ENCODE measurements at regions not wholly inside any gene's neighbourhood (a gene's known extent, or its start where the extent isn't known, plus 50 kb on each side); places are given as distances from the start of the nearest gene placed in this dataset.

DNA sequence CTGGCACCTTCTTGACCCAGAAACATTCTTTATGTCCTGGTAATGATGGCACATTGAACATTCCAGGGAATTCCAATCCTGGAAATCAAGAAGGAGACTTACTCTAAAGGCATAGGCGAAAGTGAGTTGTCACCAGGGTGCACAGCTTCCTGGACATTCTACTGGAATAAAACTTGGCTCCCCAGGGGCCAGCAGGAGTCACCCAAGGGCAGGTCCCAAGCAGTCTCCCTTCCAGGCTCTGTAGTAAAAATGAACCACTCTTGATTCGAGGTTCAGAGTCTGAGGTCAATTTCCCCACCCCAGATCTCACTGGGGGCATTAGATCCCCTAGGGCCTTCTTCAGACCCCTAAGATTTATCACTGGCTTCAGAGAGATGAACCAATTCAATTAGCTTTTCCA lies 338.7 kb upstream of the GATB start:
- CTCF ChIA-PET: no interaction called here
- POLR2A ChIA-PET: no interaction called here
- TF ChIP-seq FOXK2 (IDR thresholded peaks at IDR 0.05) (no peak), NFRKB (IDR thresholded peaks at IDR 0.05) (no peak), FOXA1 (IDR thresholded peaks at IDR 0.05) (no peak), SP1 (IDR thresholded peaks at IDR 0.05) (no peak), ELF4 (IDR thresholded peaks at IDR 0.05) (no peak), BHLHE40 (IDR thresholded peaks at IDR 0.05; ENCODE audit: borderline replicate concordance) (no peak), SUZ12 (IDR thresholded peaks at IDR 0.05) (no peak), LEF1 (IDR thresholded peaks at IDR 0.05; ENCODE audit: borderline replicate concordance) (no peak), ZNF384 (IDR thresholded peaks at IDR 0.05) (no peak), L3MBTL2 (conservative IDR thresholded peaks at IDR 0.05) (no peak)
- no peak for DNase-seq (ENCODE audit: extremely low spot score)

DNA sequence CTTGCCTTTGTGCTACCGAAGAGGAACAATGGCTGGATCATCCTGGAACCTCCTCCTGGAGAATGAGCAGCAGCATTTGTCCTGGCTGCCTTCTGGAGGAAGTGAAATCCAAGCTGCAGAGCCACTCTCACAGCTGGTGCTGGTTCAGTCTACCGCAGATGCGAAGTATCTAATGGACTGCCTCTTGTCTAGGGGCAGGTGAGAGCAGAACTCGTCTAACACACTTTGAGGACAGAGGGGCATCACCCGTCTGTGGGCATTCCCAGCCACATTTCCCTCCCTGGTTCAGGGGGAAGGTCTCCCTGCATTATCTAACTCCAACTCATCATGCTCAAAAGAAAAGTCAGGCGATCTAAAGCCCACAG lies 338.2 kb upstream of the GATB start:
- DNase-seq (ENCODE audit: extremely low spot score): no peak
- CTCF ChIA-PET: no interaction called here
- POLR2A ChIA-PET: no interaction called here
- TF ChIP-seq SUZ12 (IDR thresholded peaks at IDR 0.05) (no peak), FOXA1 (IDR thresholded peaks at IDR 0.05) (no peak), CTBP1 (IDR thresholded peaks at IDR 0.05; ENCODE audit: borderline replicate concordance) (no peak), FOXK2 (IDR thresholded peaks at IDR 0.05) (no peak), SP1 (IDR thresholded peaks at IDR 0.05) (no peak), HDGF (IDR thresholded peaks at IDR 0.05; ENCODE audit: borderline replicate concordance) (no peak), L3MBTL2 (conservative IDR thresholded peaks at IDR 0.05) (no peak), NFRKB (IDR thresholded peaks at IDR 0.05) (no peak)
- TF ChIP-seq, protein P1, sequence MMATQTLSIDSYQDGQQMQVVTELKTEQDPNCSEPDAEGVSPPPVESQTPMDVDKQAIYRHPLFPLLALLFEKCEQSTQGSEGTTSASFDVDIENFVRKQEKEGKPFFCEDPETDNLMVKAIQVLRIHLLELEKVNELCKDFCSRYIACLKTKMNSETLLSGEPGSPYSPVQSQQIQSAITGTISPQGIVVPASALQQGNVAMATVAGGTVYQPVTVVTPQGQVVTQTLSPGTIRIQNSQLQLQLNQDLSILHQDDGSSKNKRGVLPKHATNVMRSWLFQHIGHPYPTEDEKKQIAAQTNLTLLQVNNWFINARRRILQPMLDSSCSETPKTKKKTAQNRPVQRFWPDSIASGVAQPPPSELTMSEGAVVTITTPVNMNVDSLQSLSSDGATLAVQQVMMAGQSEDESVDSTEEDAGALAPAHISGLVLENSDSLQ (IDR thresholded peaks at IDR 0.05): no peak

DNA sequence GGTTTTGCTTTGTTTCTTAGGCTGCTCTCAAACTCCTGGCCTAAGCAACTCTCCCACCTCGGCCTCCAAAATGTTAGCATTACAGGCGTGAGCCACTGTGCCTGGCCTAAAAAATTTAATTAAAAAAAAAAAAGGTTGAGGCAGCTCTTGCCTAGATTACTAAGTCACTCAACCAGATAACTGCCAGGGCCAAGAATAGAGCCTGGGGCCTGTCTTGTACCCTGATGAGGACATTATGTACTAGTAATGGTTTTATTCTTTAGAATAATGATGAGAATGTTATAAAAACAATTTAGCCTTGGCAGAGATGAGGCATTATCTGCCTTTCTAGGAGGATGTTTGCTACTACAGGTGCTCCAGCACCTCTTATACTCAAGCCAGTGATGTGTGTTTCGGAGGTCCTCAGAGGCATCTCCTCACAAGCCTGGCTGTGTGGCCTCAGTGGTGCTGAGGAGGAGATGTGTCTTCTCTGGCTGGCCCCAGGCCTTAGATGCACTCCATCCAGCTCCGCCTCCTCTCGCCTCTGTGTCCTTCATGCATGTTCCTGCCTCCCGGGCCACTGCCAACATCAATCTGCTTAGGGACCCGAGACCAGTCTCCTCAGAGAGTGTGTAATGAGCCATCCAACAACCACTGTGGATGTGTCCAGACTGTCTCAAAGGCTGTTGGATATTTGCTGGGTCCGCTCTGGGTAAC lies 337.7 kb upstream of the GATB start:
- ChIA-PET CTCF (no interaction called here), POLR2A (no interaction called here)
- TF ChIP-seq NFRKB (IDR thresholded peaks at IDR 0.05) (no peak), HDGF (IDR thresholded peaks at IDR 0.05; ENCODE audit: borderline replicate concordance) (no peak), CTBP1 (IDR thresholded peaks at IDR 0.05; ENCODE audit: borderline replicate concordance) (no peak), ARNT (IDR thresholded peaks at IDR 0.05) (no peak)
- TF ChIP-seq, protein P1 (IDR thresholded peaks at IDR 0.05): no peak
- DNase-seq (ENCODE audit: extremely low spot score): no peak

DNA sequence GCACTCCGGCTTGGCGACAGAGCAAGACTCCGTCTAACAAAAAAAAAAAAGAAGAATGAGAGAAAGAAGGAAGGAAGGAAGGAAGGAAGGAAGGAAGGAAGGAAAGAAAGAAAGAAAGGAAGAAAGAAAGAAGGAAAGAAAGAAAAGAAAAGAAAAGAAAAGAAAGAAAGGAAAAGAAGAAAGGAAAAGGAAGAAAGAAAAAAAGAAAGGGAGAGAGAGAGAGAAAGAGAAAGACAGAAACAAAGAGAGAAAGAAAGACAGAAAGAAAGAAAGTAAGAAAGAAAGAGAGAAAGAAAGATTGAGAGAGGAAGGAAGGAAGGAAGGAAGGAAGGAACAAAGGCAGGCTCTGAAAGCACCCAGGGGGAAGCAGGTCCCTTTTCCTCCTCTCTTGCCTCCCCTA lies 336.6 kb upstream of the GATB start:
- no peak for DNase-seq (ENCODE audit: extremely low spot score)
- ChIA-PET POLR2A (no interaction called here), CTCF (no interaction called here)
- no peak for TF ChIP-seq ARNT (IDR thresholded peaks at IDR 0.05)
- no peak for TF ChIP-seq L3MBTL2 (conservative IDR thresholded peaks at IDR 0.05)

DNA sequence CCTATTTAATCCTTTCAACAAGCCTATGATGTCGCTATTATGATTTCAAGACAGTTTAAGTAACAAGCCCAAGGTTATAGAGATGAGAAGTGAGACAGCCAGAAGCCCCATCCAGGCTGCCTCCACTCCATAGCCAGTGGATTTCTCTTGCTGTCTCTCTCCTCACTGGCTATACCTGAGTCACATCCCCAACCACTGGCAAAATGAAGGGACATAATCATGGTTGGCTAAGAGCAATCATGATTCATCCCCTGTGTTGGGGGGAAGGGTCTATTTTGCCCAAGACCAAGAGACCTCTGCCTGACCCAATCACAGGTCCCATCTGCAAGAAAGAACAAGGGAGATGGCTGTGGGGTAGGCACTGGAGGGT lies 334.9 kb upstream of the GATB start:
- TF ChIP-seq ELF4 (IDR thresholded peaks at IDR 0.05) (no peak), TARDBP (IDR thresholded peaks at IDR 0.05) (no peak), CTBP1 (IDR thresholded peaks at IDR 0.05; ENCODE audit: borderline replicate concordance) (no peak), SUZ12 (IDR thresholded peaks at IDR 0.05) (no peak), LEF1 (IDR thresholded peaks at IDR 0.05; ENCODE audit: borderline replicate concordance) (no peak), ARNT (IDR thresholded peaks at IDR 0.05) (no peak)
- TF ChIP-seq, protein P1 (IDR thresholded peaks at IDR 0.05): no peak
- POLR2A ChIA-PET: no interaction called here
- CTCF ChIA-PET: no interaction called here
- no peak for DNase-seq (ENCODE audit: extremely low spot score)

DNA sequence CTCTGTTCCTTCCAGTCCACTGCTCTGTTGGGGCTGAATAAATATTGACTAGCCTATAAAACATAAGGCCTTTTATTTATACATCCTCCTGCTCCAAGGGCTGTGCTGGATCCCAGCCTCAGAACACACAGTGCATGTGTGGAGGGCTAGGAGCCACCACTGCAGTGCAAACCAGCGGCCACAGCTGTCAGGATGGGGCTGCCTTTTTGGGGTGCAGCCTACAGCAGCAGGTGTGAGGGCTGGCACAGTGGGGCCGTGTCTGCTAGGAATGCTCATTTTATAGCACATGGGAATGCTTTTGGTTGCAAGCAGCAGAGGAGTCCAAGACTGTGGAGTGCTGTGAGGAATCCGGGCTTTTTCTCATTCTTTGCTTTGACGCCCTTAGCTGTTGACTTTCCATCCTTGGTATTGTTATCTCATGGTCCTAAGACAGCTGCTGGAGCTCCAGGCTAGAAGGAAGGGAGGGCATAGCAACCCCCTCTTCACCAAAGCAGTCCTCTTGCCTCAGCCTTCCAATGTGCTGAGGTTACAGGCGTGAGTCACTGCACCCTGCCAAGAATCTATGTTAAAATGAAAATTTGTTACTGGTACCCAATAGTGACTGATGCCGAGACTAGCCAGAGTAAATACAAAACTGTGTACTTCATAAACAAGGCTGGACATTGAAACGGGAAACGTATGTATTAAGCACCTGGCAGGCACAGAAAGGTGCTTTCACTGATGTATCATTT lies 334.3 kb upstream of the GATB start:
- TF ChIP-seq BHLHE40 (IDR thresholded peaks at IDR 0.05; ENCODE audit: borderline replicate concordance) (no peak), SP1 (IDR thresholded peaks at IDR 0.05) (no peak), FOXK2 (IDR thresholded peaks at IDR 0.05) (no peak), ARNT (IDR thresholded peaks at IDR 0.05) (no peak)
- POLR2A ChIA-PET: no interaction called here
- CTCF ChIA-PET: no interaction called here
- no peak for DNase-seq (ENCODE audit: extremely low spot score)

DNA sequence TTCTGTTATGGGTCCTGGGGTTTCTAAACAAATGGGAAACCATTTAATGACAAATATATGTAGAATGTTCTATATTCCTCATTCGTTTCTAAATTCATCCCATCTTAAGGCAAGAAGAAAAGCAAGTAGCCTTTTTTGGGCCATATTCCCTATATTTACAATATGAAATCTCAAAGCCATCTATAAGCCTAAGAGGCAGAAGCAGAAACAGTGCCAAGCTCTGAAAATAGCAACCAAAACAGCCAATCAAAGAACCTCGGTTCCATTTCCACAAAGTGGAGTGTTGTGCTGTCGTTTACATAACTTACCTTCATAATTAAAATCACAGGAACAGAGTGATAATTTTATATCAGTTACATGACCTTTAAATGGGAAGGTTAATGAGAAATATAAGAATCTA lies 330.6 kb upstream of the GATB start:
- TF ChIP-seq NFRKB (IDR thresholded peaks at IDR 0.05) (no peak), CTBP1 (IDR thresholded peaks at IDR 0.05; ENCODE audit: borderline replicate concordance) (no peak), SUZ12 (IDR thresholded peaks at IDR 0.05) (no peak), L3MBTL2 (conservative IDR thresholded peaks at IDR 0.05) (no peak), ELF4 (IDR thresholded peaks at IDR 0.05) (no peak), HDGF (IDR thresholded peaks at IDR 0.05; ENCODE audit: borderline replicate concordance) (no peak), FOXK2 (IDR thresholded peaks at IDR 0.05) (no peak), FOXM1 (IDR thresholded peaks at IDR 0.05; ENCODE audit: borderline replicate concordance) (no peak), FOXA1 (IDR thresholded peaks at IDR 0.05) (no peak), LEF1 (IDR thresholded peaks at IDR 0.05; ENCODE audit: borderline replicate concordance) (no peak), ZNF384 (IDR thresholded peaks at IDR 0.05) (no peak), SP1 (IDR thresholded peaks at IDR 0.05) (no peak), ARNT (IDR thresholded peaks at IDR 0.05) (no peak), BHLHE40 (IDR thresholded peaks at IDR 0.05; ENCODE audit: borderline replicate concordance) (no peak)
- ChIA-PET POLR2A (no interaction called here), CTCF (interaction anchor here (0.7 kb wide), 1 partner anchor 213 kb away, joined by 3 read pairs; no protein-coding TSS in a partner anchor)
- no peak for DNase-seq (ENCODE audit: extremely low spot score)
